Uterus (tissue), 3 donors: ENCODE measurements at regions not wholly inside any gene's neighbourhood (a gene's known extent, or its start where the extent isn't known, plus 50 kb on each side); places are given as distances from the start of the nearest gene placed in this dataset.

Experiments
- DNase-seq, 2 donors: peaks; one replicate each; pipeline ENCODE4 v3.0.0-alpha.2; 2019 to 2020
- H3K27ac ChIP-seq, 2 donors: fragments of 200-600 bp; sonication (generic); 1 replicate in 1 of 2; 2 replicates in 1 of 2; pipeline ENCODE4 v1.5.1; 2016 to 2018
- H3K27me3 ChIP-seq, 2 donors: fragments of 200-600 bp; sonication (generic); one replicate each; pipeline ENCODE4 v1.5.1; 2018 to 2019; ENCODE audit warnings: control low read depth in 1 of 2
- H3K36me3 ChIP-seq, 2 donors: fragments of 200-600 bp; sonication (generic); one replicate each; pipeline ENCODE4 v1.5.1; 2019; ENCODE audit warnings: control low read depth in 1 of 2
- H3K4me1 ChIP-seq, 2 donors: fragments of 200-600 bp; sonication (generic); one replicate each; pipeline ENCODE4 v1.5.1; 2018 to 2019; ENCODE audit warnings: control low read depth in 1 of 2
- H3K4me3 ChIP-seq, 2 donors: fragments of 200-600 bp; sonication (generic); 1 replicate in 1 of 2; 2 replicates in 1 of 2; pipeline ENCODE4 v1.5.1; 2018 to 2019; ENCODE audit warnings: mild to moderate bottlenecking in 1 of 2
- H3K9me3 ChIP-seq, 2 donors: fragments of 200-600 bp; sonication (generic); one replicate each; pipeline ENCODE4 v1.5.1; 2019; ENCODE audit warnings: control low read depth in 1 of 2
- POLR2A ChIP-seq, 2 donors: fragments of 450-650 bp; IDR thresholded peaks; one replicate each; pipeline ENCODE4 v1.6.1; 2016; ENCODE audit warnings: antibody characterized with exemption in 2 of 2, mild to moderate bottlenecking in 1 of 2, moderate library complexity in 1 of 2
- intact Hi-C: fragments of 100-400 bp; cut with DNase I; formaldehyde crosslinking; loops from one replicate; pipeline ENCODE4 v1.15.1; 2023; ENCODE audit warnings: low total_unique reads
- TF ChIP-seq, protein P1 (sequence below), 4 experiments: fragments of 200-600 bp in 2 of 4; fragments of 450-650 bp in 2 of 4; sonication (generic) in 2 of 4; IDR thresholded peaks; one replicate each; pipeline ENCODE4 v1.5.1; 2016 to 2019; ENCODE audit warnings: antibody characterized with exemption in 4 of 4, mild to moderate bottlenecking in 2 of 4, moderate library complexity in 1 of 4
- donor health status: DM: yes; HTN: yes; CAD: no.

- no peaks in the 10 kb centered on the region for H3K9me3 ChIP-seq
- TF ChIP-seq, protein P1, sequence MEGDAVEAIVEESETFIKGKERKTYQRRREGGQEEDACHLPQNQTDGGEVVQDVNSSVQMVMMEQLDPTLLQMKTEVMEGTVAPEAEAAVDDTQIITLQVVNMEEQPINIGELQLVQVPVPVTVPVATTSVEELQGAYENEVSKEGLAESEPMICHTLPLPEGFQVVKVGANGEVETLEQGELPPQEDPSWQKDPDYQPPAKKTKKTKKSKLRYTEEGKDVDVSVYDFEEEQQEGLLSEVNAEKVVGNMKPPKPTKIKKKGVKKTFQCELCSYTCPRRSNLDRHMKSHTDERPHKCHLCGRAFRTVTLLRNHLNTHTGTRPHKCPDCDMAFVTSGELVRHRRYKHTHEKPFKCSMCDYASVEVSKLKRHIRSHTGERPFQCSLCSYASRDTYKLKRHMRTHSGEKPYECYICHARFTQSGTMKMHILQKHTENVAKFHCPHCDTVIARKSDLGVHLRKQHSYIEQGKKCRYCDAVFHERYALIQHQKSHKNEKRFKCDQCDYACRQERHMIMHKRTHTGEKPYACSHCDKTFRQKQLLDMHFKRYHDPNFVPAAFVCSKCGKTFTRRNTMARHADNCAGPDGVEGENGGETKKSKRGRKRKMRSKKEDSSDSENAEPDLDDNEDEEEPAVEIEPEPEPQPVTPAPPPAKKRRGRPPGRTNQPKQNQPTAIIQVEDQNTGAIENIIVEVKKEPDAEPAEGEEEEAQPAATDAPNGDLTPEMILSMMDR (IDR thresholded peaks at IDR 0.05) = no peak
- no peak for TF ChIP-seq POLR2A (IDR thresholded peaks at IDR 0.05)
- no peaks in the 10 kb centered on the region for H3K36me3 ChIP-seq
- no peaks in the 10 kb centered on the region for H3K27me3 ChIP-seq
- no peak for DNase-seq
- no peaks in the 10 kb centered on the region for H3K4me1 ChIP-seq
- H3K27ac ChIP-seq = no peak overlapping the region
- H3K4me3 ChIP-seq = no peak overlapping the region
- intact Hi-C loops = no loop called here
Observed at GRCh38 chr2:5369510-5369909, 322.7 kb upstream of the SOX11 start.

DNA sequence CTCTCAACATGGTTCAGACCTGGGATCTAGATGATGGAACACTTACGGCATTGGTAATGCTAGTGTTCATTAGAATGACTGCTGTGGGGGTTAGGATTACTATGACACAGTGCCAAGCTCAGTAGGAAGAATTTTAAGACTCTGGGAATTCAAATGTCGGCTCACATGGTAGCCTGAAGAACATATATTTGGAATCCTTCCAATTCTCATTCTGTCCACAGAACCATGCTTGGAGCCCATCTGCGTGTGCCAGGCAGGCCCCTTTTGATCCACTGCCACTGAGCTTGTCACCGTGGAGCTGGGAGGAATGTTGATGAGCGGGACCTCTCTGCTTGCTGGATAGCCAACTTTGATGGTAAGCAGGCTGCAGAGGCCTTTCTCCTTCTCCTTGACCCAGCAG is 322.0 kb upstream of the SOX11 start:
- no peak for TF ChIP-seq POLR2A (IDR thresholded peaks at IDR 0.05)
- TF ChIP-seq, protein P1 (IDR thresholded peaks at IDR 0.05) = no peak
- intact Hi-C loops = no loop called here
- no peak for DNase-seq
- Histone ChIP-seq H3K27ac (no peak overlapping the region), H3K4me3 (no peak overlapping the region), H3K9me3 (no peaks in the 10 kb centered on the region), H3K4me1 (no peaks in the 10 kb centered on the region), H3K36me3 (no peaks in the 10 kb centered on the region), H3K27me3 (no peaks in the 10 kb centered on the region)

- intact Hi-C loops = no loop called here
Observed at GRCh38 chr2:5372141-5372540, 320.0 kb upstream of the SOX11 start.

DNA sequence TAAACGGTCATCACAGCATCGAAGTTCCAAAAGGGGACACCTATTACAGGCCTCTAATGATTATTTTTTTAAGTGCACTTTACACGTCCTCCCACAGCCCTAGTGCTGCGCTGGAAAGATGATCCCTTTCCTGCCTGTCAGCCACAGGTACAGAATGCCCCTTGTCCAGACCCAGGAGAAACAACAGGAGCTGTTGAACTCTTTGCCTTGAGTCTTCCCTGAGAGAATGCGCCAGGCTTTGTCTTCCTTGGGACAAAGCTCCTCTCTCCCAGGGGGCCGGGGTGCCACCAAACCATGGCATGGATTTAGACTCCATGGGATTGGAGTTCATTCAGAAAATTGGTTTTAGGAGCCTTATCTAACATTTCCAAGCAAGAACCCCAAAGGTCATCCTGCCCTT is 319.0 kb upstream of the SOX11 start:
- Histone ChIP-seq H3K9me3 (no peaks in the 10 kb centered on the region), H3K4me3 (no peak overlapping the region), H3K27ac (no peak overlapping the region), H3K36me3 (no peaks in the 10 kb centered on the region), H3K4me1 (no peaks in the 10 kb centered on the region), H3K27me3 (no peaks in the 10 kb centered on the region)
- no peak for DNase-seq
- intact Hi-C loops = no loop called here
- TF ChIP-seq POLR2A (IDR thresholded peaks at IDR 0.05) = no peak
- TF ChIP-seq, protein P1 (IDR thresholded peaks at IDR 0.05) = no peak

More at GRCh38 chr2:5372141-5372540, 320.0 kb upstream of the SOX11 start:
- DNase-seq = no peak
- H3K36me3 ChIP-seq = no peaks in the 10 kb centered on the region
- H3K4me3 ChIP-seq = no peak overlapping the region
- TF ChIP-seq POLR2A (IDR thresholded peaks at IDR 0.05) = no peak
- TF ChIP-seq, protein P1 (IDR thresholded peaks at IDR 0.05) = no peak
- no peak overlapping the region for H3K27ac ChIP-seq
- no peaks in the 10 kb centered on the region for H3K4me1 ChIP-seq
- H3K27me3 ChIP-seq = no peaks in the 10 kb centered on the region
- H3K9me3 ChIP-seq = no peaks in the 10 kb centered on the region

- intact Hi-C loops = no loop called here
- TF ChIP-seq, protein P1 (IDR thresholded peaks at IDR 0.05) = no peak
- TF ChIP-seq POLR2A (IDR thresholded peaks at IDR 0.05) = no peak
- H3K36me3 ChIP-seq = no peaks in the 10 kb centered on the region
- no peak overlapping the region for H3K27ac ChIP-seq
- H3K27me3 ChIP-seq = no peaks in the 10 kb centered on the region
- DNase-seq = no peak
- H3K4me3 ChIP-seq = no peak overlapping the region
- no peaks in the 10 kb centered on the region for H3K9me3 ChIP-seq
- no peaks in the 10 kb centered on the region for H3K4me1 ChIP-seq
Observed at GRCh38 chr2:5374762-5375161, 317.4 kb upstream of the SOX11 start.
